ENCODE measurements at regions not wholly inside any gene's neighbourhood (a gene's known extent, or its start where the extent isn't known, plus 50 kb on each side); places are given as distances from the start of the nearest gene placed in this dataset.

- no peaks in the 10 kb centered on the region for H3K4me1 ChIP-seq
- no peak overlapping the region for H3K4me3 ChIP-seq (ENCODE audit: low read depth, low read length)
- H3K9ac ChIP-seq = no peak overlapping the region
- no peak overlapping the region for H3K4me2 ChIP-seq (ENCODE audit: low read length)
- TF ChIP-seq CTCF (IDR thresholded peaks at IDR 0.05) = no peak
- H3K36me3 ChIP-seq (ENCODE audit: control insufficient read depth, insufficient read depth, low read length) = no peaks in the 10 kb centered on the region
- no peaks in the 10 kb centered on the region for H3K79me2 ChIP-seq
- H3K27ac ChIP-seq = no peak overlapping the region
- no peaks in the 10 kb centered on the region for H3K9me3 ChIP-seq (ENCODE audit: control insufficient read depth, low read length)
- H3K27me3 ChIP-seq (ENCODE audit: control insufficient read depth, insufficient read depth, low read length) = no peaks in the 10 kb centered on the region
- no peak overlapping the region for H2AFZ ChIP-seq
Observed at GRCh38 chr13:73372666-73373627, 314.1 kb downstream of the KLF5 start.

GRCh38 chr13:73370066-73370465 lies 311.3 kb downstream of the KLF5 start:
- no peak overlapping the region for H3K9ac ChIP-seq
- no peak for TF ChIP-seq CTCF (IDR thresholded peaks at IDR 0.05)
- no peaks in the 10 kb centered on the region for H3K36me3 ChIP-seq (ENCODE audit: control insufficient read depth, insufficient read depth, low read length)
- no peaks in the 10 kb centered on the region for H3K27me3 ChIP-seq (ENCODE audit: control insufficient read depth, insufficient read depth, low read length)
- H3K9me3 ChIP-seq (ENCODE audit: control insufficient read depth, low read length) = no peaks in the 10 kb centered on the region
- H3K79me2 ChIP-seq = no peaks in the 10 kb centered on the region
- no peak overlapping the region for H3K4me2 ChIP-seq (ENCODE audit: low read length)
- no peak overlapping the region for H3K27ac ChIP-seq
- no peak overlapping the region for H3K4me3 ChIP-seq (ENCODE audit: low read depth, low read length)
- H3K4me1 ChIP-seq = no peaks in the 10 kb centered on the region
- H2AFZ ChIP-seq = no peak overlapping the region

GRCh38 chr13:73369095-73369494 lies 310.3 kb downstream of the KLF5 start:
- no peak overlapping the region for H3K9ac ChIP-seq
- H3K27ac ChIP-seq = no peak overlapping the region
- TF ChIP-seq CTCF (IDR thresholded peaks at IDR 0.05) = no peak
- no peak overlapping the region for H2AFZ ChIP-seq
- no peaks in the 10 kb centered on the region for H3K79me2 ChIP-seq
- H3K4me3 ChIP-seq (ENCODE audit: low read depth, low read length) = no peak overlapping the region
- H3K4me2 ChIP-seq (ENCODE audit: low read length) = no peak overlapping the region
- no peaks in the 10 kb centered on the region for H3K4me1 ChIP-seq
- H3K27me3 ChIP-seq (ENCODE audit: control insufficient read depth, insufficient read depth, low read length) = no peaks in the 10 kb centered on the region
- no peaks in the 10 kb centered on the region for H3K36me3 ChIP-seq (ENCODE audit: control insufficient read depth, insufficient read depth, low read length)
- H3K9me3 ChIP-seq (ENCODE audit: control insufficient read depth, low read length) = no peaks in the 10 kb centered on the region

- H3K36me3 ChIP-seq (ENCODE audit: control insufficient read depth, insufficient read depth, low read length) = no peaks in the 10 kb centered on the region
- H3K27ac ChIP-seq = no peak overlapping the region
- H3K4me1 ChIP-seq = no peaks in the 10 kb centered on the region
- H3K9me3 ChIP-seq (ENCODE audit: control insufficient read depth, low read length) = no peaks in the 10 kb centered on the region
- no peaks in the 10 kb centered on the region for H3K27me3 ChIP-seq (ENCODE audit: control insufficient read depth, insufficient read depth, low read length)
- H3K4me3 ChIP-seq (ENCODE audit: low read depth, low read length) = no peak overlapping the region
- H3K4me2 ChIP-seq (ENCODE audit: low read length) = no peak overlapping the region
- H3K79me2 ChIP-seq = no peaks in the 10 kb centered on the region
- no peak overlapping the region for H2AFZ ChIP-seq
- no peak overlapping the region for H3K9ac ChIP-seq
- TF ChIP-seq CTCF (IDR thresholded peaks at IDR 0.05) = no peak
Observed at GRCh38 chr13:73368608-73369007, 309.8 kb downstream of the KLF5 start.

- Histone ChIP-seq H3K9ac (no peak overlapping the region), H3K79me2 (no peaks in the 10 kb centered on the region), H2AFZ (no peak overlapping the region), H3K9me3 (ENCODE audit: control insufficient read depth, low read length) (no peaks in the 10 kb centered on the region), H3K4me2 (ENCODE audit: low read length) (no peak overlapping the region), H3K36me3 (ENCODE audit: control insufficient read depth, insufficient read depth, low read length) (no peaks in the 10 kb centered on the region), H3K27me3 (ENCODE audit: control insufficient read depth, insufficient read depth, low read length) (no peaks in the 10 kb centered on the region), H3K4me3 (ENCODE audit: low read depth, low read length) (no peak overlapping the region), H3K27ac (no peak overlapping the region), H3K4me1 (no peaks in the 10 kb centered on the region)
- no peak for TF ChIP-seq CTCF (IDR thresholded peaks at IDR 0.05)
Observed at GRCh38 chr13:73367886-73368285, 309.1 kb downstream of the KLF5 start.
